NCI-H1105 treated with DMSO at 0.1 percent for 48 hours (cell line): ENCODE measurements at regions not wholly inside any gene's neighbourhood (a gene's known extent, or its start where the extent isn't known, plus 50 kb on each side); places are given as distances from the start of the nearest gene placed in this dataset.
"Not testable (repeated sequence)": the region's sequence is repeated elsewhere in the genome, so short reads cannot be mapped to it uniquely, and the experiment has no call there.

Source experiments
- DNase-seq: peaks from one replicate; lab custom pipeline; 2025; lab: John Stamatoyannopoulos, UW

GRCh38 chr10:8693635-8694034, 639.1 kb downstream of the GATA3 start:
- DNase-seq = not testable (repeated sequence)

- no peak for DNase-seq
These were observed 642.3 kb downstream of the GATA3 start for GRCh38 chr10:8696746-8697145.

- no peak for DNase-seq
These were observed 646.2 kb downstream of the GATA3 start for GRCh38 chr10:8700689-8701088.

DNA sequence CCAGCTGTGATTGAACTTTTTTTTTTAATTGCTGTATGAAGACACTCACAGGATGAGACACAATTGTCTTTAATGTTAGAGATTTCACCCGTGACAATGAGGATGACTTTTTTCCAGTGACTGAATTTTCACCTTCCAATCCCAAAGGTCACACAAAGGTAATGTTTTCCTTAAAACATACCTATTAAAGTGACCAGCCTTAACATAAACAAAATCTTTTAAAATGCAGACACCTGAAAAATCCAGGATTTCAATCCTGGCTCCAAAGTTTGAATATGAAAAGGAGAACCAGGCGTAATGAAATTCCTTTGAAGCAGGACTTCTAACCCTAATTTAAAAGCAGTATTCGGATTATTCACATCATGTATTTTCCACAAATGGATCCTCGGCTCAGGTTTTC, 647.7 kb downstream of the GATA3 start:
- DNase-seq = no peak

DNA sequence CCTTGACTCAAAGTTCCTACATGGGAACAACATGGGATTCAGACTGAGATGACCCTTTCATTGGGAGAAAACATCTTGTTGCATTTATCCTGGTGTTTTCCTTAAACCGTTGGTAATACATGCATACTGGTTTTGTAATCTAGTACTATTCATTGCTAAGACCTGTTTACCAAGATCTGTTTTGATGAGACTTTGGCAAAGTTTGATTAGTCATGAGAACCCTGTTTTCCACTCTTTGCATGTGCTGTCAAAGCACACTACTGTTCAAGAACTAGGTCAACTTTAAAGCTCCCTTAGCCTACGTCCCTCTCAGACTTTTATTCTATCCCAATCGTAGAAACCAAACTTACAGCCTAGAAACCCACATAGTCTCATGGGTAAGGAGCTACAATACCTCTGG, 650.9 kb downstream of the GATA3 start:
- no peak for DNase-seq

DNA sequence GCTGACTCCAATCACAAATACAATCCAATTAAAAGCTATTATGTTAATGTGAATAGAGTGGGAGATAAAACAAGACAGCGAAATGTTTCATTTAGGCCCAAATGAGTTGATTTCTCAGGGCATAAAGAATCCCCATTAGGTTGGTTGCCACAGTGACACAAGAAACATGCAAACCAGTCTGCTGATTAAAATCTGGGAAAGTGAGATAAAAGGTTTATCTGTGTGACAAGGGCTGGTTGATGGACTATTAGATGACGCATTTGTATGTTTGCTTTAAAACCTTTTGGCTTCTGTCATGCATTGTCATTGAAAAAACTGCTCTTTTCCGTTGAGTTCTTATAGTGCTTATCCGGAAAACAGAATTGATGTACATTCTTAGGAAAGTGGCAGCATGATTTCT, 658.2 kb downstream of the GATA3 start:
- DNase-seq = no peak

DNA sequence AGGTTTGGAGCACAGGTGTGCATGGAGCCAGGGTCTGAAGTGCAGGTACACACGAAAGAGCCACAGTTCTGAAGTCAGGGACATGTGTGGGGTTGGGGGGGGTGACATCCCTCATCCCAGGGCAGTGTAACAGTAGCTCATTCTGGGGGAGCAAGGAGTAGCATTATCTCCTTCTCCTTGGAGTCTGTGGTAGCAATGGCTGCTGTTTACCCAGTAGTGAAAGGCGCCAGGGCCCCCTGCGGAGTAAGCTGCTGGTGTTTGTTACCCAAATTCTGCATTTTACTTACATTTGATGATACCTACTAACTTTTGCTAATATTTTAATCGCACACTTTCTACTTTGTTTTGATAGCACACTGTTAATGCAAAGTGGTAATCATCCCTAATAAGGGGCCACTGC, 665.5 kb downstream of the GATA3 start:
- DNase-seq = no peak

- DNase-seq = no peak
These were observed 667.2 kb downstream of the GATA3 start for GRCh38 chr10:8721650-8722049.

DNA sequence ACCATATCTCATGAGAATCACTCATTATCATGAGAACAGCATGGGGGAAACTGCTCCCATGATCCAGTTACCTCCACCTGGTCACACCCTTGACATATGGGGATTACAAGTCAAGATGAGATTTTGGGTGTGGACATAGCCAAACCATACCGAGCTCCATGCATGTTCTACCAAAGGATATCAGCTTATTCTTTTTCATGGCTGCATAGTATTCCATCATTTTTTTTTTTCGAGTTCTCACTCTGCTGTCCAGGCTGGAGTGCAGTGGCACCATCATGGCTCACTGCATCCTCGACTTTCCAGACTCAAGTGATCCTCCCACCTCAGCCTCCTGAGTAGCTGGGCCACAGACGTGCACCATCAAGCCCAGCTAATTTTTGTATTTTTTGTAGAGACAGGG, 668.3 kb downstream of the GATA3 start:
- DNase-seq = no peak

DNA sequence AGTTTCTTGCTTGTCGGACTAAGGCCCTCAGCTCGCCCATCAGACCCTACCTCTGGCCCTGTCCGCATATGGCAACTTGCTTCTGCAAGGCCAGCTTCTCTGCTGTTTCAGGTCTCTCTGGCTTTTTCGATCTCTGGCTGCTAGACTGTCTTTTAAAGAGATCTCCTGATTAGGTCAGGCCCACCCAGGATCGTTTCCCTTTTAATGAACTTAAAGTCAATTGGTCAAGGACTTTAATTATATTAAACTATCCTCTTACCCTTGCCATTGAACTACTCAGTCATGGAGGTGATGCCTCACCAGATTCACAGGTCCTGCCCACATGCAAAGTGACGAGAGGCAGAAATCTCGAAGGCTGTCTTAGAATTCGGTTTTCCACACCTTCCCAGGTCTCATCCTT, 670.9 kb downstream of the GATA3 start:
- no peak for DNase-seq

DNA sequence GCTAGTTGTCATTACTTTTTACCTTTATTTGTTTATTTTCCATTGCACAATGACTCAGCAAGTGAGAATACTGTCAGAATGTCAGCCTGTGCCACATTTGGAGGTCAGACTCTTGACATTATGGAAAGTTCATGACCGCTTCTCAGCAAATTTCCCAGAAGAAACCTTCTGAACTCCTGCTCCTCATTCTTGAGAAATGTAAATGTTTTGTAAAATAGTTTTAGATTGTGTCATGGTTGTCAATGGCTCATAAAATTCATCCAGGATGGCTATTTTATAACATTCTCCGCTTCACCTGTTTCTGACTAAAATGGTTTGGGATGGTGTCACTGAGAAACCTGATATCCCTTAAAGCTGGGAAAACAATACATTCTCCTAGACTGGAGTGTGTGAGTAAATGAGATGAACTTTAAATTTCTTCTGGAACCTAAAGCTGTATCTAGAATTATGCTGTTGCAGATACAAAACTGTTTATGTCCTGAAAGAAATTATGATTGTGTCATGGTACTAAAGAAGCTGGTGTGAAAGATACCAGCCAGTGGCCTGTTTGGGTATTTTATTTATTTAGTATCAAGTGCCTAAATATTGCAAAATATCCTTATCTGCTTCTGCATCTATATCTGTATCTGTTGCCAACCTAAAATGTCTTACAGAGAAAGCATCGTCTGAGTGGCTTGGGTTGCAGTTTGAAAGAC, 671.7 kb downstream of the GATA3 start:
- no peak for DNase-seq

GRCh38 chr10:8726779-8727084, 672.2 kb downstream of the GATA3 start:
- no peak for DNase-seq

GRCh38 chr10:8731121-8732095, 676.9 kb downstream of the GATA3 start:
- DNase-seq = no peak

- no peak for DNase-seq
These were observed 684.5 kb downstream of the GATA3 start for GRCh38 chr10:8738987-8739386.

DNA sequence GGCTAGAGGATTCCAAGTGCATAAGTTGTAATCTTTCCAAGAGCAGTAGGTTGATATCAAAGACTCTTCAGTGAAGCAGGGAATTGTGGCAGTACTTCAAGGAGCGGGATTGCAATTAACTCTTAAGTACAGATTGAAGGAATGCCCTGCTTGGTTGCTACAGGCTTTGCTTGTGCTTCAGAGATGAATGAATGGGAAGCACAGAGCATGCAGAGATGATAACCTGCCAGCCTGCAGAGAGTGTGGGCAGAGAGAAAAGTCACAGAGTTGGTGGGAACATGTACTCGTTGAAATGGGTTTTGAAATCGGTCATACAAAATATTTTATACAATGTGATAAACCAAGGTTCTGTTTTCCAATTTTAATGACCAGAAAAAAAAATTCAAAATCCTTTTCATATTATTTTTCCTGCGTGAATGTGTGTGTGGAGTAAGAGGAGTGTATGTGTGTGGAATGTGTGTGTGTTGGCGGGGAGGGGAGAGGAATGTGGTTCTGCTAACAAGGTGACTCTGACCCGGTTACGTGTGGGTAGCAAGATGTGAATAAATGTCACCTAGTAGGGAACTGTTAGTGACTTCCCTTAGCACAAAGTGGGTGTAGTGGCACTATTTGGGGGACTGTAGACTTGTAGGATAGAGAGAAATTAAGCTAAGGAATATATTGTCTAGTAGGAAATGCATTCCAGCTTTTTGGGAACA, 697.8 kb downstream of the GATA3 start:
- DNase-seq = no peak

DNA sequence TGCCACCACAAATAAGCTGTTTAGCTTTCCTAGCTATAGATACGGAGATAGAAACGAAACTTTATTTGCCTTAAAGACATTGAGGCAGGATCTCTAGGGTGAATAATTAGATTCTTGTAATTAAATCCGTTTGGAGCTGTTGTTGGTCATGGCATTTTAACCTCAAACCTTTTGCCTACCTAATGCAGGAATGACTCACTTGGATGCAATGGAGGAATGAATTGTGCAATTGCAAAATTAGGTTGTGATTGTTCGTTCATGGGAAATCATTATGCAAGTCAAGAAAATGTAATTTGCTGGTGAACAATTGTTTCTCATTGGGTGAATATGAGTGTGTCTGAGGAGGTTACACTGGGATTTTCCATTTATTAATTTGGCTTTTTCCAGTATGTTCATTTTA, 703.5 kb downstream of the GATA3 start:
- no peak for DNase-seq

GRCh38 chr10:8766899-8767298, 712.4 kb downstream of the GATA3 start:
- DNase-seq = no peak

GRCh38 chr10:8767591-8767990, 713.1 kb downstream of the GATA3 start:
- DNase-seq = no peak

DNA sequence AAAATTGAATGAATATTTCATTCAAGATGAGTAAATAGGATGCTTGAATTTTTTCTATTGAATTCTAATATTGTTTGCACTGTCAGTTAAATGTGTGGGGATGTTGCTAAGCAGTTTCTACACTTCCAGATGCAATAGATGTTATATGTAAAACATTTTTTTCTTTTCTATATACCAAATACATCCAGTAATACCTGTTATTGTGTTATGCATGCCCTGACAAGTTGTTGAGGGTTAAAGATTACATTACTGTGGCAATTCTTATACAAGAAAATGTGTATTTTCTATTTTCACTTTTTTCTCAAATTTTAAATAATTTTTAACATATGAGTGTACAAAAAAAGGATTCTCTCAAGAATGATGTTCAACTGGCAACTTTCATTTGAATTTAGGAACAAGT, 713.9 kb downstream of the GATA3 start:
- no peak for DNase-seq

DNA sequence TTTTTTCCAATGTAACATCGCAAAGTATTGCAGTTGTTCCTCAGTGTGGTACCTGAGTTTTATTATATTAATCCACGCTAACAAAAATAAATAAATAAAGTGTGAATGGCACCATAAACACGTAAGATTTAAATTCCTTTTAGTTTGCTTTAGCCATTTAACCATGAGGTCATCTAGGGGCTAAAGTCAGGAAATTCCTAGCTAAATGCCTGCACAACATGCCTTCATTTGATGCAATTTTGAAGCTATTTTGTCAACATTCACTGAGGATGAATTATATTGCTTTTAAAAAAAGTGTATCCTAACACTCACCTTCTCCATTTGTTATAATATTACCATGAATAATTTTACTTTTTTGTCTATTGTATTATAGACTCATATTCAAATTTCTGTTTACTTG, 714.4 kb downstream of the GATA3 start:
- DNase-seq = no peak

DNA sequence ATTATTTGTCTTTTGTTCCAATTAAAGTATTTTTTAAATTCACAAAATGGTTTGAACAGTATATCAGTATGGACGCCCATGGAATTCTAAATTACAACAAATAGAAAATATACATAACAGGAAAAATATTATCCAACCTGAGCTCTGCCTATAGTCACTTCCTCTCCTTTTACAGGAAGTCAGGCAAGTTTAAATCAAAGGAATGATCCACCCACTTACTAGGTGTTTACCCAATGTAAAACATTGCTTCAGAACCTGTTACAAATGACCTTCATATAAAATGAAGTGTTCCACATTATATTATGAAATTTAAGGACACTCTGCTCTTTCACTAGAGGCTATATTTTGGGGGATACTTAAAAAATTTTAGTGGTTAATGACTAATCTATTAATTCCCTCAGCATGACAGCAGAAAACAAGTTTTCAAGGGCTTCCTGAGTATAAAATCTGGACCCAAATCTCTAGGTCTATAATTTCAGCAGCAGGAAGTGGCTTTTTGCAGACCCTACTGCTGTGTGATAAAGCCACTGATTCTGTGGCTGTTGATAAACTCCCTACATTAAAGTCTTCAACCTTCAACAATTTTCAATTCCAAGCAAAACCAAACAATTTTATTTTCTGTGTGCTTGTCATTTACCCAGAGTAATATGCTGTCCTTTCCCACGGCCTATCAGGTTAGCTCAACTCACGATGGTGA, 722.6 kb downstream of the GATA3 start:
- no peak for DNase-seq

GRCh38 chr10:8778713-8779112, 724.2 kb downstream of the GATA3 start:
- DNase-seq = no peak
